Muscle of back (tissue), 3 donors: ENCODE measurements at regions not wholly inside any gene's neighbourhood (a gene's known extent, or its start where the extent isn't known, plus 50 kb on each side); places are given as distances from the start of the nearest gene placed in this dataset.
A peak's percentile ranks its signal among the peaks of the same experiment; 100 is the strongest.

ENCODE experiments used
- DNase-seq, 3 donors: peaks; one replicate each; pipeline versions ENCODE4 v3.0.0 to v3.0.0-alpha.2; 2013

DNA sequence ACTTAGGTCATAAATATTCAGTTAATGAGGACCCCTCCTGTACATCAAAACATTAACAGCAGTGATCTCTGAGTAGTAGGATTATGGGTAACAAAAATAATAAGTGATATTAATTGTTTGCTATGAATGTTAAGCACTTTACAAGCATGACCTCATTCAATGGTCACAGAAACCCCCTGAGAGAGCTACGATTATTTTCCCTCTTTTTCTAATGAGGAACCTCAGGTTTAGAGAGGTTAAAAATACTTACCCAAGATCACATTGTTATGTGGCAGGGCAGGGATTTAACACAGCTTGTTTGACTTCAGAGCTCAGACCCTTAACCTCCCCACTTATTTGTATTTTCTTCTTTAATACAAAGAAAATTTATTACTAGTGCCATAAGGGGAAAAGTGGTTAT lies 228.2 kb downstream of the TBL1XR1 start:
- DNase-seq: no peak

DNA sequence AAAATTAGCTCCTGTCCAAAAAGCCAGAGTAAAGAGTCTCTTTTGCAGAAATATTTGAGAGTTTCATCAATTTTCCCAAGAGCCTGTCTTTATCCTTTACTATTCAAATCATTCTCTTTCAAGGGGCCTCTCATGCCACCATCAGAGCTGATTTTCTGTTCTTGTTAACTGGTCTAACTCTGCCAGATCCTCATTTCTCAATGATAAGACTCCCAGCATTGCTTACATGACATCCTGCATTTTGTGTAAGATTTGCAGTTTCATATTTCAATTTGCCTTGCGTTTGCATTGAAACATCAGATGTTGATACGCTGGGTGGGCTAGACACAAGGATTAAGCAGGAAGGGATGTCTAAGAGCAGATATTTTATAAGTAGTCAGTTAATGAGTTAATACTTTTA lies 228.7 kb downstream of the TBL1XR1 start:
- no peak for DNase-seq

DNA sequence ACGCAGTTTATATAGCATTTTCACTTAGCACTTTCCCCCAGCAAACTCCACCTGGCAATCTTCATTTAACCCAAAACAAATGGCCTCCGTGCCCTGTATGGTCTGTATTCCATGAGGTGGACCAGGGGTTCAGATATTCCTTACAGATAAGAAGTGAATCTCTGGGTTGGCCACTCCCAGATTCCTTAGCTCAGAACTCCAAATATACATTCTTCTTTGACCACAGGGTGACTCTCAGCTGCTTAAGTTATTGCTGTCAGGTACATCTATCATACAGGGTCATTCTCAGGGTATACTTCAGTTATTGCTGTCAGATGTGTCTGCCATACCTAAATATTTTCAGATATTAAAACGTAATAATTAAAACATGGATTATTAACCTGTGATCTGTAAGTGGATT lies 229.8 kb downstream of the TBL1XR1 start:
- DNase-seq: no peak

DNA sequence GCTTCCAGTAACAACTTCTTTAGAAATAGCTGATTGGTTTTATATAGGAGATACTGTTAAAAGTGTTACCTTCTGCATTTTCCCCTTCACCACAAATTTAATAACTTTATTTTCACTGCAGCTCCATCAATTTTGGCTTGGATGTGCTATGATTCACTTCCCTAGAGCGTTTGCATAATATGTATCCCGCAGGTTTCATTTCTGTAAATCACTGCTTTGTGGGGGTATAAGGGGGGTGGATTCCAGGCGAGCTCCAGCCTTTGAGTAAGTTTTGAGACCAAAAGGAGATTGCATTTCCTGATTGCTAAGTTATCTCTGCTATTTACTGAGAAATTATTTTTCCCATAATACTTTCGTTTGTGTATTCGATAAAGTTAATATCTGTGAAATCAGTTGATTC lies 232.6 kb downstream of the TBL1XR1 start:
- no peak for DNase-seq

DNA sequence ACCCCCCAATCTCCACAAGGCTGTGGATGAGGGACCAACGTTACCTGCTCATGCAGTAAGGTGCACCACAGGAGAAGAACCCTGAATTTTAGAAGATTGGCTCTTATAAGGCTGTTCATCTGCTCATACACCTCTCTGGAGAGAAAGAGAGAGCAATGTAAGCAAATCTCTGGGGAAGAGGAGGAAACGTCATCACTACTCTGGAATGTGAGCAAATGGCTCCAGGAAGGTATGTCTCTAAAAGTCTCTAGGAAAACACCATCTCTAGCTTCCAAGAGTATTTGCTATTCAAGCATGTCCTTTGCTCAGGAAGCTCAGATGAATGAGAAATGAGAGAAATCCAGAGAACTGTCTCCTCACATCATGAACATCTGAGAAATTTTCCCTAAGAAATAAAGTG lies 235.4 kb downstream of the TBL1XR1 start:
- no peak for DNase-seq

DNA sequence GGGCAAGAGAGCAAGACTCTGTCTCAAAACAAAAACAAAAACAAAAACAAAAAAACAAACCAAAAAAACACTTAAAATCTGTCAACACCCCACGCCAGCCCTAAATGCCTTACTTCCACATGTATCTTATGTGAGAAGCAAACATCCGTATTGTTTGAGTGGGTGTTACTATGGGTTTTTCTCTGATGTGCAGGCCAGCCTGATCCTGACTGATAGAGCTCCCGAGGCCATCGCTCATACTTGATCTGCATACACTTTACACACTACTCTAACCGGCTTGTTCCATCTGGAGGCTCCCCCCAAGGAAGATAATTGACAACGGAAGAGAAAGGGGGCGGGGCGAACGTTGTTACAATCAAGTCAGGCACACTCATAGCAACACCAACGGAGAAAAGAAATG lies 237.4 kb downstream of the TBL1XR1 start:
- no peak for DNase-seq

DNA sequence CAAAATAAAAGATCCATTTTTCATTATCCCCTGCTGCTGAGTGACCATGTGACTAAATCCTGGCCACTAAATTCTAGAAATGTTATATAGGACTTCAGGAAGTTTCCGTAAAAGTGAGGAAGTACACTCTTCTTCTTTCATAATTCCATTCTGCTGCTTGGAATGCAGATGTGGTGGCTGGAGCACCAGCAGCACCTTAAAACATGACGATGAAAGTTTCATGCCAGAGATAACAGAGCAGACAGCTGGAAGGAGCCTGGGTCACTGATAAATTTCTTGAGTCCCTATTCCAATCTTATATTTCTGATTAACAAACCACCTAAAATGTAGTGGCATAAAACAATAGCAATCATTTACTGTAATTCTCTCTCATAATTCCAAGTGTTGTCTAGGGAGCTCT lies 238.7 kb downstream of the TBL1XR1 start:
- DNase-seq: no peak

DNA sequence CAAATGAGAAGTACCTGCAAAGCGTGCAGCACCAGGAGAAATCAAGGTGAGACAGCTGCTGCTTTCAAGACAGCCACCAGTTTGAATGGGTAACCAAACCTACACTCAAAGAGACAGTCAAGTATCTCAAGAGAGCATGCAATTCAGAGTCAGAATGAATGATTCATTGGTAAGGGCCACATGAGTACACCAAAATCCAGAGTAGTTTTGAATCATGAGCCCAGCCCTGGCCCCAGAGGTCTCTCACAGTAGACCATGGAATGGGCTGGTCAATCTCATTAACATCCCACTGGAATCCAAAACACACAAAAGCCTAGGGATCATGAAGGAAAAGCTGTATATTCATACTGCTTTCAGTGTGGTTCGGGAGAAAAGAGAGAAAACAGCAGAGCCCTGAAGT lies 242.8 kb downstream of the TBL1XR1 start:
- no peak for DNase-seq

DNA sequence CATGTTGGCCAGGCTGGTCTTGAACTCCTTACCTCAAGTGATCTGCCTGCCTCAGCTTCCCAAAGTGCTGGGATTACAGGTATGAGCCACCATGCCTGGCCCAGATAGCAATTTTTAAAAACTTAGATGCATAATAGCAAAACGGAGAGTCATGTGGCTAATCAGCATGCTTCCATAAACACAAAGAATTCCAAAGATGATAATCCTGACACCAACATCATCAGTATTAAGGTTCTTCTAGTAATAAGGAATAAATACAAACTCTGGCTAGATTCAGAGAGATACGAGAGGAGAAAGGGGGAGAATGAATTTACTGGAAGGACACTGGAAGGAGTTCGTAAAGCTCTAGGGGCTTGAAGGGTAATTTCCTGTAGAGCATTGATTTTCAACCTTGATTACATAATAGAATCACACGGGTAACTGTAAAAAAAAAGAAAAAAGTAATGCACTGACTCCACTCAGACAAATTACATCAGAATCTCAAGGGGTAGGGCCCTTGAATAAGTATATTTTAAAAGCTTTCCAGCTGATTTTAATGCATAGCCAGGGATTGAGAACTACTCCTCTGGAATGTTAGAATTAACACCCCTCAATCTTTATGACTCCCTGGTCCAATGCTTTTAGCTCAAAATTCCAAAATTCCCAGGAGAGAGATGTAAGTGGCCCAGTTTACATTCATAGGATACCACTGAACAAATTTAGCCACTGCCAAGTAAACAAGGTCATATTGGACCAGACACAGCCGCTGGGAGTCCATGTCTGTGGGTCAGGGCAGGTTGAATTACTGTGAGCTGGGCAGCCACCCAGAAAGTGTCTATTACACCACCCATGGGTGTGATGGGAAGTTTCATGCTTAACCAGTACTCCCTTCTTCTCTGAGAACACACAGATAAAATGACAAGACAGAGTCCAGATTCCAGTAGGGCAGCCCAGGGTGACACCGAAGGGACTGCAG lies 243.9 kb downstream of the TBL1XR1 start:
- peak; percentile 55 to 73 (median 73) for DNase-seq

DNA sequence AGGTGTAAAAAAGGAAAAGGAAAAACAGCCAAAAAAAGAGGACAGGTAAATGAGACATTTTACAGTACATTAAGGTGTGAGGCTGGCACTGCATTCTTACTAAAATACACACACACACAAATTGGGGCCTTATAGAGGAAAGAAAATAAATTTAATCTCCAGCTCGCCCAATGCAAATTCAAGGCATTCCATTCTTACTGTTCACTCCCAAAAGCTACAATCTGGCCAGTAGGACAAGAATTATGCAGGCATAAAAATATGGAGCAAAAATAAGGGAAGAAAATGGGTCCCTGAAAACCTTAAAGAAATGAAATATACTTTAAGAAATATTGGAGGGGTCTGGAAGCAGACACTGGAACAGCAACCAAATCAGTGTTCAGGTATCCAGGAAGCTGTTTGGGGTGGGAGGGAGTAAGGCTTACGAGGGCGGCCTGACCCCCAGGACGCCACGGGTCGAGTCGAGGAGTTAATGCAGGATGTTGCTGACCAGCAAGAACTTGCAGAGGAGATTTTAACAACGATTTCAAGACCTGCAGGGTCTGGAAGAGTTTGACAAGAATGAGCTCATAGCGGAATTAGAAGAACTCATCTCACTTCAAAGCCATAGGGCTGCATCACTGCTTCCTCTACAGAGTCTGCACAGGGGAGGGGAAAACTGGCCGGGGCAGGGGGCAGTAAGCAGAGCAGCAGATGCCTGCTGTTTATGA lies 245.5 kb downstream of the TBL1XR1 start:
- DNase-seq: no peak

DNA sequence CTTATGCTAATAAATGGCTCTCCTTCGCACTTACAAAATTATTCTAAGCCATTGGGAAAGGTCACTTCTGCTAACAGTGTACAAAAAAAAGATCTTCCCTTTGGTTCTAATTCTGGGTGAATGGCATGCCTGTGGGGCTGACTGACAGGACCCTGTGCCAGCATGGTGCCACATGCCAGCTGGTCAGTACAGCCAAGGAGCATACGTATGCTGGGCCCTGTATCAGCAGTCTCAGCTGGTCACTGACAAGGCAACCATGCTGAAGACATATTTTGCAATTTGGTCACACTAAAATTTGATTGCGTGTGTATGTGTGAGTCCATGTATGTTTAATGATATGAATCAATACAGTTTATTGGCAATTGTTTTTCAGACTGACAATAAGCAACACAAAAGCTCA lies 246.1 kb downstream of the TBL1XR1 start:
- DNase-seq: peak in 1 of 3 donors; percentile 30

DNA sequence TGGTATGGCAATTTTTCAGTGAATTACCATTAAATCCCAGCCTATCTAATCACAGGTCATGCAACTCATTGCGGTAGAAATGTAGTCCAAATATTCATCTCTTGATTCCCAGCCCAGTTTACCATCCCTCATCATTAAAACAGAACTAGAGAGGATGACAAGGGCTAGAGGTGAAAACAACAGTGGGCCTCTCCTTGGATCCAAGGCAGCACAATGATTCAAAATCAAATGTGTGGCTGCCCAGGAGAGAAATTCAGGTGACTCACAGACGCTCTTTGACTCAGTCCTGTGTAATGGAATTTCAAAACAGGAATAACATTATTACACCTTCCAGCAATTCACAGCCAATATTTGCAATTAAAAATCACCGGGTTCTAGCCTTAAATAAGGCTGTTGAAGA lies 246.5 kb downstream of the TBL1XR1 start:
- DNase-seq: no peak

DNA sequence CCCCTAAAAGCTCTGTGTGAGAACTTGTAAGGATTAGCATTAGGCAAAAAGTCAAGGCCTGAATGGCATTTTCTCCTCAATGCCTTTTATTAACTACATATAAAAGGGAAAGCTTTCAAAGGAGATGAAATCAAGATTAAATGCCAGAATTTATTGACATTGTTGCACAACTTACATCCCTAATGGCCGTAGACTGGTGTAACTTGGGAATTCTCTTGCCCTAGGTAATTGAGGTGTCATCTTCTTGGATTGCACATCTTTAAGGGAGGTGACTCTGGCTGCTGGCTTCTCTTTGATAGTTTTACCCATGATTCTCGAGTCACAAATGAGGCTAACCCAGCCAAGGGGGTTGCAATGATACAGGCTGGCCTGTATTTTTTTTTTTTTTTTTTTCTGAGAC lies 249.1 kb downstream of the TBL1XR1 start:
- DNase-seq: no peak

DNA sequence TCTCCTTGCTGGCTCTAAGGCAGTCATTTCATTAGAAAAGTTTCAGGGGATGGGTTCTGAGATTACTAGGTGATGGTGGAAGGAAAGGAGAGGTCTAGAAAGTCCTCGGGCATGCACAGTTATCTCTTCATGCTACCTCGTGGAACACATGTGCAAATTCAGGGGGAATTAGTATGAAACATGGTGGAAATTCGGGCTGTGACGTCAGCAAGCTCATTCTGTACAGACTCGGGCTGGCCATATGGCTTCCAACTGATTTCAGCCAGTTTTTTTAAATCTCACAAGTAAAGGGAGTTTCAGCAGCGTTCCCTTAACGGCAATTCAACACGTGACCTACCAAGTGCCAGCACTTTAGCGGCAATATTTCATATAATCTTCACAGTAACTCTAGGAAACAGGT lies 251.1 kb downstream of the TBL1XR1 start:
- DNase-seq: no peak

DNA sequence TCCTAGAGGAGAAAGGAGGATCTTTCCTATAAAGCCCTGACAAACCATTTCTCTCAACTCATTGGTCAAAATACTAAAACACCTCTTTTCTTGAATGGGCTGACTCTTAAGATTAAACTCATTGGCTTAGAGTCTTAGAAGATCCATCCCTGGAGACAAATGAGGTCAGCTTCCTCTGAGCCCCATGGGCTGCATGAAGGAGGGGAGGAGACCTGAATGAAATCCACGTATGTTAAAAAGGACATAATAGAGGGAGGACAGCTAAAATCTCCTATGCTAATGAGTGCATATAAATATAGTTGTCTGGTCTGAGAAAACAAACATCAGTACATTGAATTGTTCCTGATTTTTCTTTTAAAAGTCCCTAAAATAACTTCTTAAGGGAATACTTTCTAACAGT lies 255.0 kb downstream of the TBL1XR1 start:
- DNase-seq: peak in 1 of 3 donors; percentile 49

DNA sequence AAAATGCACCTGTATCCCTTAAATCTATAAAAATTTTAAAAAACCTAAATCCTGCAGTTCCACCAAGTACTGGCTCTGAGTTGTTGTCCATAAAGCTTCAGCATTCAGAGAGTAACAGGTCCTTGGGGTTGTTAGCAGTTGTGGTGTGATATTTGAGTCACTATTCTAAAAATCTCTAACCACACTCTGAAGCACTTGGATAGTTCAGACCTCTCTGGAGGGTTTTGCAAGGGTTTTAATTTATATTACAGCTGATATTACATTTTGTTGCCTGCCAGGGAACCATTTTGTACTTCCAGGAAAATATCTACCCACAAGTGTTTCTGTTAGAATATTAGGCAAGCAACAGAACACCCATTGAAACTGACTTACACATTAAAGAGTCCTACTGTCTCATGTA lies 255.6 kb downstream of the TBL1XR1 start:
- peak in 1 of 3 donors; percentile 43 for DNase-seq

DNA sequence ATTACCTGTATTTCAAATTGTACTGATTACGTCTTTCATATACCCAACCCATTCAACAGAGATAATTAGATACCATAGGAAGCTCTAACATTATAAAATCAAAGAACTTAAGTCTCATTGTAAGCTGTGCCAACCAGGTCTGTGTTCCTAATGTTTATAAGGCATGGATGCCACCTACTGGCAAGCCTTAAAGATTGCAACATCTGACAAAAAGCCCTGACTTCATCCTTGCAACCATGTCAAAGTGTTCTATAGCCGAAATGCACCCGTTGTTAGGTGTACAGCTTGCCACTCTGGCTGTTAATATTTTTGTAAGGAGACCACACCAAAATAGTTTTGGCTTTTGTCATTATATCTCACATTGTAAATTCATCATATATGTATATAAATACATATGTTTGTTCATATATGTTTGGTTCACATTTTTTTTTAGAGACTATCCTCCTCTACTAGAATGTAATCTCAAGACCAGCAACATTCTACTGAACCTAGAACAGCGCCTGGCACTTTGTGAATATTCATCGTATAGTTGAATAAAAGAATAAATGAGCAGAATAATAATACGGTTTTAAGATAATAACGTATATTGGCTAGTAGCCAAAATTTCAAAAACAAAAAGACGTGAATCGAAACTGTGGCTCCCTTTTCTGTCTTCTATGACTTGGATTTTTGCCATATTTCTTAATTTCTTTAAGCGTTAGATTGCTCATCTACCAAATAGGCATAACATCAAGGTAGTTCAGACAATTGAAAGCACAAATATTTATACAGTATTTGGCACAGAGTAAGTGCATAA lies 258.1 kb downstream of the TBL1XR1 start:
- peak; percentile 70 to 80 (median 73) for DNase-seq

DNA sequence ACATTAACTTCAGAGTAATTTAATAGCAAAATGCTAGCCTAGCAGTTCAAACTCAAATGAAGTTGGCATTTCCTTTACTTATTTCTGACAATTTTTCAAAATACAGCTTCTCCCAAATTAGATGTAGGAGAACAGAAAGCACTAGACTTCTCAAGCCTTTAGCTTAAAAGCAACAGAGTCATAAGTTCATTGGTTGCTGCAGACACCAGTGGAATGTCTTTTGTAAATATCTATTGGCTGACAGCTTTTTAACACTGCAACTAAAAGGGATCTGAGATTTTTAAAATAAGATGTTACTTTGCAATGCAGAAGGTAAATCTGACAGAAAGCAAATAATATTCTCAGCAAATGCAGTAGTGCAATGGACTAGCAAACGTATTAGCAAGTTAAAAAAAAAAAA lies 259.3 kb downstream of the TBL1XR1 start:
- DNase-seq: no peak

DNA sequence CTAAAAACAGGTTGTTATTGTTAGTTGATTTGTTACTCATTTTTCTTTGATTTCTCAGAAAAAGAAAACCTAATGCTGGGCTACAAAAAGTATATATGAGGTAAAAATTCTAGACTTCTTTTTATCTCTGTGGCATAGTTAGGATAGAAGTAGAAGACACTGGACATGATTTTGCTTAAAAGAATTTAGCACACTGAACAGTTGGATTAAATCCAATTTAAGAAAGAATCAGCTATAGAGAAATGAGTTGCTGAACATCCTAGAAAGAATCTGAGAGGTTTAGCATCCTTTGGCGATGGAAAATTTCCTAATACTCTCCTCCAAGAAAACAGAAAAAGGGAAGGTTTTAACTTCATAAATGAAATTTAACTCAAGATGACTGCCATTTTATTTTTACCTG lies 259.7 kb downstream of the TBL1XR1 start:
- DNase-seq: no peak

DNA sequence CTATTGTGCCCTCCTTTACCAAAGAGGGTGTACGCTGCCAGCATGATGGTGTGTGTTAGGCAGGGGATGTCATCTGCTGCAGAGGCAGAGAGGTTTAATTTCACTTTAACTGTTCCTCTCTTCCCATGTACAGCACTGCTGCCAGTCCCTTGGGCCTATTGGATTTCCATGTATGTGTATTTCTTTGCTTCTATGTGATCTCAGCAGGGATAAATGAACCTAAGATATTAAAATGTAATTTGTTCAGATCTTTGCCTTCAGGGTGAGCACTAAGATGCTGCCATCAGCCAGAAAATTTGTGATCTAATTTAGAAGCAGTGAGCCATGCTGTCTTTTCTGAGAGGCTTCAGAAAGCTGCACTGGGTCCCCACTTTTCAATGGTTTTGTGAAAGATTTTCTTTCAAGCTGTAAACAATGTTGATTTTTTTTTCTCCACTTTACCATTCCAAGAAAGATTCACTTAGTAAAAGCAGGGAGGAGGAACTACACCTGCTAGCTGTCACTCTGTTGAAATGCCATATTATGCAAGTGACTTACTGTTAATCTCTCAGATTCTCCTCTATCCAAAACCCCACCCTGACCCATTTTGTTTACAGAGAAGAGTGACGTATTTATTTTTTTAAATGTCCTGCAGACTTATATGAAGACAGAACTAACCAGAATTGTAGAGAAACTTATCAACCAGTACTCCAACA lies 261.9 kb downstream of the TBL1XR1 start:
- peak in 1 of 3 donors; percentile 48 for DNase-seq

DNA sequence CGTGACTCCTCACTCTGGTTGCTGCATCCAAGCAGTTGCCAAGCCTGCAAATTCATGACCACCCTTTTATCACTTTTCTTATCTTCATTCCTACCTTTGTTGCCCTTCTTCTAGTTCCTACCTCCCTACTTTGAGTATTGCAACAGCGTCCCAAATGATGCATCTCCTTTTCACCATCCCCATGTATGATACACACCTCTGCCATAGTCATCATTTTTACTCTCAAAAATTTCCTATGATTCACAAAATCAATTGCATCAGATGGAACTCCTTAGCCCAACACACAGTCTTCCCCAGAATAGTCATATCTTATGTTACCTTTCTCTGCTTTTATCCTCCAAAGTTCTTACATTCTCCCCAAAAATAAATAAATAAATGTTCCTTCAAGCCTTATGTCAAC lies 262.6 kb downstream of the TBL1XR1 start:
- DNase-seq: no peak

DNA sequence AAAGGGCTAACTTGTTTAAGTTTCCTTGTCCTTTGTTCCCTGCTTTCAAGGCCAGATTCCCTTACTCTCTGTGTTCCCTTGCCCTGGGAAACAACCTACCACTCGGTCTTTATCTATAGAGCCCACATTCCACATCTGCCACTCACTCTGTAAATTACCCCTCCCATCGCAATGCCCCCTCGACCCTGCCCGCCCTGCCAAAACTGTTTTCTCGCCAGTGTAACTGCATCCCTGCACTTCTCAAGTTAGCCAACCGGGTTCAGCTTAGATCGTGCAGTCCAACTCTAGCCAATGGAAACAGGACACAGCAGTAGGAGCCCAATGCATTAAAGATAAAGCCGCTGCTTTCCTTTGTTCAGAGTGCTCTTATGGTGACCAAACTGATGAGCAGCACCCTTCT lies 263.6 kb downstream of the TBL1XR1 start:
- no peak for DNase-seq
